SK-N-MC (cell line): ENCODE measurements at regions not wholly inside any gene's neighbourhood (a gene's known extent, or its start where the extent isn't known, plus 50 kb on each side); places are given as distances from the start of the nearest gene placed in this dataset.

ENCODE experiments used
- EZH2 ChIP-seq: fragments of 200-600 bp; sonication (generic); IDR thresholded peaks from one replicate; pipeline ENCODE4 v1.6.1; 2017; ENCODE audit warnings: antibody characterized with exemption
- FOXP2 ChIP-seq: optimal IDR thresholded peaks from 2 replicates; pipeline ENCODE3; 2011; ENCODE audit warnings: mild to moderate bottlenecking, moderate library complexity; ENCODE audit not compliant: insufficient read depth; ENCODE audit errors: extremely low read length, control extremely low read depth
- POLR2AphosphoS5 ChIP-seq: IDR thresholded peaks from 2 replicates; pipeline ENCODE4 v1.6.1; 2012; ENCODE audit warnings: mild to moderate bottlenecking, low read depth, low read length, borderline replicate concordance

- TF ChIP-seq POLR2AphosphoS5 (no peak), EZH2 (no peak), FOXP2 (no peak)
These were observed 630.7 kb upstream of the ZNF608 start for GRCh38 chr5:125377141-125377540.
